ENCODE measurements at regions not wholly inside any gene's neighbourhood (a gene's known extent, or its start where the extent isn't known, plus 50 kb on each side); places are given as distances from the start of the nearest gene placed in this dataset.

DNA sequence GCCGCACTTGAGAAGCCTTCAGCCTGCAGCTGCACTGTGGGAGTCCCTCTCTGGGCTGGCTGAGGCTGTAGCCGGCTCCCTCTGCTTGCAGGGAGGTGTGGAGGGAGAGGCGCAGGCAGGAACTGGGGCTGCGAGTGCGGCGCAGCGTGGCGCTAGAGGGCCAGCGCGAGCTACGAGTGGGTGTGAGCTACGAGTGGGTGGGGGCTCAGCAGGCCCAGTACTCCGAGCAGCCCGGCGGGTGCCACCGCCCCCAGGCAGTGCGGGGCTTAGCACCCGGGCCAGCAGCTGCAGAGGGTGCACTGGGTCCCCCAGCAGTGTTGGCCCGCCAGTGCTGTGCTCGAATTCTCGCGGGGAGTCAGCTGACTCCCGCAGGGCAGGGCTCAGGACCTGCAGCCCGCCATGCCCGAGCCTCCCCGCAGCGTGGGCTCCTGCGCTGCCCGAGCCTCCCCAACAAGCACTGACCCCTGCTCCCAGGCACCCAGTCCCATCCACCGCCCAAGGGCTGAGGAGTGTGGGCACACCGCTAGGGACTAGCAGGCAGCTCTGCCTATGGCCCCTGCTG is 1620.1 kb downstream of the BRINP3 start:
- DNase-seq (ENCODE audit: low read depth in 3 of 3), result no peak

DNA sequence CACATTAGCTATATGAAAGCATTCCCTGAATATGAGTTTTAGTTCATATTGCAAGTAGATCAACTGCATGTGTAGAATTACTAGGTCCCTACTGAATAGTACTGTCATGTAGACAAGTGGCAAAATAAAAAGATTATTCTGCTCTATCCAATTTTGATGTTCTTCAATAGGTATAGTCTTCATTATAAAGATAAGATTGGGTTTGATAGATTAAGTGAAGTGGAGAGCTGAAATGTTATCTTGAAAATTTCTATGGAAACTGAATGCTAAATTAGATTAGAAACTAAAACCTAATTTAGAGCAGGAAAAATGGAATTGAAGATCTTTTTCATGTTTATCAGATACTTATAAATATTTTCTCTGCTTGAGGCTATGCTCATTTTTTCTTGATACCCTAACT is 1610.0 kb downstream of the BRINP3 start:
- DNase-seq (ENCODE audit: low read depth in 3 of 3), result no peak

DNA sequence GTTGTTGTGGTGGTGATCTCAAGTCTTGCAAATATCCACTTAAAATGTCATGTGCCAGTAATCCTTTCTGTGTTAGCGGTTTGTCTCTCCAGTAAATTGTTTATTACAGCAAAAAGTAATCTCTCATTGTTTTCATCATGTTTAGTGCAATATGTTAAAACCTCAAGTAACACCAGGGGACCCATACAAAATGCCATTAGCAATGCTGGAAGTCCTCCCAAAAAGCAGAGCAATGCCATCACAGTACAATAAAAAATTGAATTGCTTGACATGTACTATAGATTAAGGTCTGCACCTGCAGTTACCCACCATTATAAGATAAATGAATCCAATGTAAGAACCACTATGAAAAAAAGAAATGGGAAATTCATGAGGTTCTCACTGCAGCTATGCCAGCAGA is 1606.5 kb downstream of the BRINP3 start:
- DNase-seq (ENCODE audit: low read depth in 3 of 3), result no peak

DNA sequence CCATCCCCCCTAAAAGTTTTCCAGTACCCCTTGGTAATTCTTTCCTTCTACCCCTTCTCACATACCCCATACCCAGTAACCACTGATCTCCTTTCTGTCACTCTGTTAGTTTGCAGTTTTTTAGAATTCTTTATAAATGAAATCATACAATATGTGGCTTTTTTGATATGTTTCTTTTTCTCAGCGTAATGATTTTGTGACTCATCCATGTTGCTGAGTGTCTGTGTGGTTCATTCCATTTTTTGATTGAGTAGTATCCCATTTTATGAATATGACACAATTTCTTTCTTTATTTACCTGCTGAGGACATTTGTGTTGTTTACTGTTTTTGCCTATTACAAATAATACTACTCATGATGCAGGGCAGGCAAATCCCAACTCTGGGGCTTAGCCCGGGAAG is 1605.3 kb downstream of the BRINP3 start:
- DNase-seq (ENCODE audit: low read depth in 3 of 3), result no peak

DNA sequence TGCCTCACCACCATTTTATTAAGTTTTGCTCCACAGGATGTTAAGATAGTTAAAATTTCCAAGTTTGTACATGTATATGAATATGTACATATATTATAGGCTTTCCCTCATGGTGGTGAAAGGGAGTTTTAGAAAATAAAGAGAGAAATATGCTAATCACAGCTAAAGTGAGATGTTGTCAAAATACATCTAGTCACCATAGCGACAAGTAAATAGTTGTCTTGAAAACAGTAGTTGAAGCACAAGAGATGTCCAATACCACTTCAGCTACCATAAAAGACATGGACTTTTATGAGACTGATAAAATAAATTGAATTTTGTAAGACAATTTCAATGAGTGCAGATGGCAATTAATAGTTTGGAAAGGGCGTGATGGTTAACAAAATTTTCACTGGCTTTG is 1600.0 kb downstream of the BRINP3 start:
- no peak for DNase-seq (ENCODE audit: low read depth in 3 of 3)

DNA sequence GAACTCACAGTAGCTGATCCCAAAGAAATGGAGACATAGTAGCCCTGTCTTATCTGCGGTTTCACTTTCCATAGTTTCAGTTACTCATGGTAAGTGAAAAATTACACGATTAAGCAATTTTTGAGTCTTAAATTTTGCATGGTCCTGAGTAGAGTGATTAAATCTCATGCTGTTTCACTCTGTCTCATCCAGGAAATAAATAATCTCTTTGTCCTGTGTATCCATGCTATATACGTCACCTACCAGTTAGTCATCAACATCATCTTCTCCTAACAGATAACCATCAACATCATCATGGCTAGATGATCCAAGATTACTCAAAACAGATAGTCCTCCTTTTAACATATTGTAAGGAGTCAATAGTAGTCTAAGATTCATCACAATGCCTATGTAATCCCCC is 1589.3 kb downstream of the BRINP3 start:
- DNase-seq (ENCODE audit: low read depth in 3 of 3), result no peak

DNA sequence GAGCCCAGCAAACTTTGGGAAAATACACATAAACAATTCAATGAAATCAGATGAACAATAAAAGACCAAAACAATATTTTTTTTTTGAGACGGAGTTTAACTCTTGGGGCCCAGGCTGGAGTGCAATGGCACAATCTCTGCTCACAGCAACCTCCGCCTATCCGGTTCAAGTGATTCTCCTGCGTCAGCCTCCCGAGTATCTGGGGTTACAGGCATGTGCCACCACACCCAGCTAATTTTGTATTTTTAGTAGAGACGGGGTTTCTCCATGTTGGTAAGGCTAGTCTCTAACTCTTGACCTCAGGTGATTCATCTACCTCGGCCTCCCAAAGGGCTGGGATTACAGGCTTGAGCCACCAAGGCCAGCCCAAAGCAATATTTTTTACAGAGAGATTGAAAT is 1588.5 kb downstream of the BRINP3 start:
- DNase-seq (ENCODE audit: low read depth in 3 of 3), result no peak

DNA sequence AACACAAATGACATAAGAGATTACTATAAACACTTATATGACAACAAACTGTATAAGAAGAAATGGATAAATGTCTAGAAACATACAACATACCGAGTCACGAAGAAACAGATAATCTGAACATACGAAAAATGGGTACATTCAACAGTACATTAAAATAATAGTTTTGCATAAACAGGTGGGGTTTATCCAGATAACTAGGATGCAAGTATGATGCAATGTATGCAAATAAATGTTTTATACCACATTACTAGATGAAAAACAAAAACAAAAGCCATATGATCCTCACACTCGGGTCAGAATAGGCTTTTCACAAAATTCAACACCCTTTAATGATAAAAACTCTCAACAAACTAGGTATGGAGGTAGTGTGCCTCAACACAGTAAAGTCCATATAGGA is 1585.7 kb downstream of the BRINP3 start:
- DNase-seq (ENCODE audit: low read depth in 3 of 3), result no peak

DNA sequence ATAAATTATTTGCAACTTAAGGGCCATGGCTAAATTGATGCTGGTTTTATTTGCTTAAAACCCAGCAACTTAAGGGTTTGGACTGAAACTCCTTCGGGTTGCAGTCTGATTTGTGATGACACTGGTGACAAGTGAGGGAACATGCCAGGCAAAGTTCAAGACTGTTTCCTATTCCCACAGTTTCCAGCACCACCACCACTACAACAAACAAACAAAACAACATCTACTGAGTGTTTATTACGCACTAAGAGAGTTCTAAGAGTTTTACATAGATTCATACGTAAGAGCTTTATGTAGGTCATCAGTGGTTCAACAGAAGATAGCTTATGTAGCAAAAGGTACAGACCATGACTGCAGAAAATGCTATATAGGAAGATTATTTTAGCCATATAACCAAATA is 1582.1 kb downstream of the BRINP3 start:
- no peak for DNase-seq (ENCODE audit: low read depth in 3 of 3)

DNA sequence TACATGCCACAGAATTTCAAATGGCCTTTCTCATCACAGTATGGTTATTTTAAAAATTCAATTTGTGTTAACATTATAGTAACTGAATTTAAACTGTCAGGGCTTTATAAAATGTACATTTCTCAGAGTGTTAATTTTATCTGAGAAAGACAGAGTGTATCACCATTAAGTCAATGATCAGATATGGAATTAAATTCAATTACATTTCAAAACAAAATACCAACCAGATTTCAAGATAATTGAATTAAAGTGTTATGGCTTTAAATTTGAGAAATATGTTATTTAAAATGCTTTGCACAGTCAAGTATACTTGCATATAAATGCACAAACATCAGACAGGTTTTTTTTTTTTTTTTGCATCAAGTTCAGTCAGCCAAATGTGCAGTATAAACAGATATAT is 1574.4 kb downstream of the BRINP3 start:
- no peak for DNase-seq (ENCODE audit: low read depth in 3 of 3)

DNA sequence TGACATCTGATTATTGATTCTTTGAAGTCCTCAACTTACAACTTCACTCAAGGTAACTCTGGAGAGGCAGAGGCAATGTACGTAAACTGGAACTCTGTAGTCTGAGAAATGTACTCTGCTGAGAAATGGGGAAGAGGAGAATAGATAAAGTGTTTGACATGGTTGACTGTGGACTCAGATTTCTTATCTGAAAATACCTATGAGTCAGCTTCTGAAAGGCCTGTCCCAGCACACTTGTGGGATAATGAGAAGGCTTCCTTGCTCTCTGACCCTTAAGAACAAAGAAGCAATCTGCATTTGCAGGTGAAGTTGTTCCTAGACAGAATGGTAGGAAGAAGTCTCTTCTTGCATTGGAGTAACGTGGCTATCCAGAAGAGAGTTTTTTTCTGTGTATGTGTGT is 1573.5 kb downstream of the BRINP3 start:
- no peak for DNase-seq (ENCODE audit: low read depth in 3 of 3)

DNA sequence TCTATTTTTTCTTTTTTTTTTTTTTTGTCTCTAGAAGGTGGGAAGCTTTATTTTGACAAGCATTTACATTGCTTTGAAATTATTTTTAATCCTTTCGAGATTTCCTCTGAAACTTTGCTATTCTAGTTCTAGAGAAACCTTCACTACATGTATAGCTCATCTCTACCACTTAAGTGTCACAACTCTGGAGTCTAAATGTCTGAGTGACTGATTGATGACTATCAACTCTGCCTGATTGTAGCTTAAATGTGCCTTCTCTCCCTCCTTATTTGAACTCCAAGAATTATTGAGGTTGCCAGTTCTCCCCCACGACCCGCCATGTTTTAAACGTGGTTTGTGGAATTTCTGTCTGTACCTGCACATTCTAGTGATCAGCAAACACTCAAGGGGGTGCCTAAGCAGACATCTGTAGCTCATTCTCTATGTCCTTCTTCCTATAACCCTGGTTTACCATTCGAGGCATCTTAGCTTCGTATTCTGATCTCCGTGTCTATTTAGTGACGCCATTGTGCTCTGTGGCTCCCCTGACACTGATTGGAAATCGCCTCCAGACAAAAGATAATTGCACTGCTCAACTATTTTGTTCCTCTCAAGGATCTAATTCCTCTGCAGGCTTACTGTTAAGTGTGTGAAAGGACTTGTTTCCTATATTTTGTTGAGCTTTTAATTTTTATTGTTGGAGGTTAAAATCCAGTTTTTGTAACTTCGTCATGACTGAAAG is 1570.6 kb downstream of the BRINP3 start:
- no peak for DNase-seq (ENCODE audit: low read depth in 3 of 3)

DNA sequence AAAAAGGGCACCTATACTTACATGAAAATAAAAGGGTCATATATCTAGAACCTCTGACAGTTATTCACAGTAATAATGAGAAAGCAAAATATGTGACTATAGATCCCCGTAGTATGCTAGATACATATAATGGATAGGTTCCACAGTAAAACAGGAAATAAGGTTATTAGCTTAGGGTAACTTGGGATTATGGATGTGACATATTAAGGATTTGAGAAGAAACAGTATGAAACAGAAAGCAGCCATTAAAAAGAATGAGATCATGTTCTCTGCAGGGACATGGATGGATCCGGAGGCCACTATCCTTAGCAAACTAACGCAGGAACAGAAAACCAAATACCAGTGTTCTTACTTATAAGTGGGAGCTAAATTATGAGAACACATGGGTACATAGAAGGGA is 1547.3 kb downstream of the BRINP3 start:
- no peak for DNase-seq (ENCODE audit: low read depth in 3 of 3)

DNA sequence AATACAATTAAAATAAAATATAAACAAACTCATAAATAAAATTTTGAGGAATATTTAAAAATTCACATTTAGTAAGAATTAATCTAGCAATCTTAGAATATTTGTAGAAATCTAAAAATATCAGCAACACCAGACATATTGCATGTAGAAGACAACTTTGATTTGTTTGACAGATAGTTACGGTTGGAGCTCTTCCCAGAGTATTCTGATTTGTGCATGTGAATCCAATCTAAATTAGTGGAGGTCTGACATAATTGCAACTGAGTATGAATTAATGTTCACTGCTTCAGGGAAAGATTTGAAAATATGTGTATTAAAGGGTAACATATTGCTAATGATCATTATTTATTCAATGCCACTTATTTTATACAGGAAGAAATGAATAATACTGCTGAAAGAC is 1546.2 kb downstream of the BRINP3 start:
- no peak for DNase-seq (ENCODE audit: low read depth in 3 of 3)

DNA sequence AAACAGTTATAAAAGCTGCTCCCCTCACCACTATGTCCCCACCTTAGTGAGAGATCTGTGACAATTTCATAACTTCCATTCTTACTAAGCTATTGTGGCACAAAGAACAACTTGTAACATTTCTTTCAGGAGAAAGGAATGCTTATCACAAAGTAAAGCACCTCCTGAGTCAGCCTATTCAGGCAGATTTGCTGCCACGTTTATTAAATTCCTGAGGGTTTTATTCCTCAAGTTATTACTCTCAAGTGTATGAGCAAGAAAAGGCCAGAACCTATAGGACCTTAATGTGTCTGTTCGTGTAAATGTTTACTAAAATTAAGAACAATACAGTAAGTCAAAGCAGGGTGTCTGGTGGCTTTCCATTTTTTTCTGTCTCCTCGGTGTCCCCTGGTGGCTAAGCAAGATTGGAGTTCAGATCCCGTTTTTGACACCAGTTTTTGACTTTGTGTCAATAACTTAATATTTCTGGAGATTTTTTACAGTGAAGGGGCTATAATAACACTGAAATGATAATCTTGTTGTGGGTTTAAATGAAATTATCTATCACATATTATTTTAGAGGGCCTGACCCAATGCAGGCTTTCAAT is 1539.6 kb downstream of the BRINP3 start:
- no peak for DNase-seq (ENCODE audit: low read depth in 3 of 3)

DNA sequence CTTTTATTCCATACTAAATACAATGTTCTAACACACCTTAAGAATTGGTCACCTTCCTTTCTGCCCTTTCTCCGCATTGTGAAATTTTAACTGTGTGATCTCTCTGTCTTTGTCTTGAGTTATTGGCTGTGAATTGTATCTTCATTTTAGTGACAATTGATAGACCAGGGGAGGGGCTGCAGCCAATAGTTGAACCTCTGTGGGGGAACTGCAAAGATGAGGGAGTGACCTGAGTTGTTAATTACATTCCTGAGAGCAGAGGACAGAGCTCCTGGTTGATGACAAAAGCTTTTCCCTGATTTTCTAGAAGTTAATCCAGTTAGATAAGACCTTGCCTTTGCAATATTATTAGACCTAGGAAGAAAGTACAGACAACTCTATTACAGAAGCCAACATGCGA is 1535.7 kb downstream of the BRINP3 start:
- DNase-seq (ENCODE audit: low read depth in 3 of 3), result no peak

DNA sequence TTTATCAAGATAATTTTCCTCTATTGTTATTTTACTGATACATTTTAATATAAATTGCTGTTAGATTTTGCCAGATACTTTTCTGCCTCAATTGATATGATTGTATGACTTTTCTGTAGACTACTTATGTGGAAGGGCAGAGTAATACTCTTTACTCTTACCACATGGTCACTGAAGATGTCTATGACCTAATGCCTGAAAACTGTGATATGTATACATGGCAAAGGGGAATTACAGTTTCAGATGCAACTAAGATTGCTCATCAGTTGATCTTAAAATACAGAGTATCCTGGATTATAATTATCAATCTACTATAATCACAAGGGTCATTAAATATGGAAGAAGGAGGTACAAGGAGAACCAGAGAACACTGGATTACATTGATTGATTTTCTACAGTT is 1528.0 kb downstream of the BRINP3 start:
- no peak for DNase-seq (ENCODE audit: low read depth in 3 of 3)

DNA sequence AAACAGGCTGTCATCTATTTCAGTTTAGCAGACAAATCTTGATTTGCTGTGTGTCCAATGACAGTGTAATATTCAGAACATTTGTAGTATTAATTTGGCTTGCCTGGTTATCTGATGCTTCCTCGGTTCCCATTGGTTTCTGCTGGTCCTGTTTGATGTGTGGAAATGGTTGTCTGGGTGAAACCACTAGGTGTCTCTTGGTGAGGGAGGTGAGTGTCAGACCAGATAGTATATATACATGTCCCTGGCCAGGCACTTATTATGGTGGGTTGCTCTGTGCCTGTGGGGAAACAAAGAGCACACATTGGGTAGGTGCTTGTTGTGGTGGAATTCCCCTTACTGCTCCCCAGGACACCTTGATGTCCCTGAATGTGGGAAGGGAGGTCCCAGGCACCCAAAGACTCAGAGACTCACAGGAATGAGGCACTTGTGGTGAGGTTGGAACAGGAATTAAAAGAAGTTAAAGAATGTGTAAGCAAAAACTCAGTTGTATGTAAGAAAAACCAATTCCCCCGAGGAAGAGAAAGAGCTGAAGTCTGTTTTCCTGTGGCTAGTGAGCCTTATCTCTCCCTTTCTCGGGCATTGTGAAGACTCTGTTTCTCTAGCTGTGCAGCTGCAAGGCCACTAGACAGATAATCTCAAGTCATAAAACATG is 1519.1 kb downstream of the BRINP3 start:
- no peak for DNase-seq (ENCODE audit: low read depth in 3 of 3)

DNA sequence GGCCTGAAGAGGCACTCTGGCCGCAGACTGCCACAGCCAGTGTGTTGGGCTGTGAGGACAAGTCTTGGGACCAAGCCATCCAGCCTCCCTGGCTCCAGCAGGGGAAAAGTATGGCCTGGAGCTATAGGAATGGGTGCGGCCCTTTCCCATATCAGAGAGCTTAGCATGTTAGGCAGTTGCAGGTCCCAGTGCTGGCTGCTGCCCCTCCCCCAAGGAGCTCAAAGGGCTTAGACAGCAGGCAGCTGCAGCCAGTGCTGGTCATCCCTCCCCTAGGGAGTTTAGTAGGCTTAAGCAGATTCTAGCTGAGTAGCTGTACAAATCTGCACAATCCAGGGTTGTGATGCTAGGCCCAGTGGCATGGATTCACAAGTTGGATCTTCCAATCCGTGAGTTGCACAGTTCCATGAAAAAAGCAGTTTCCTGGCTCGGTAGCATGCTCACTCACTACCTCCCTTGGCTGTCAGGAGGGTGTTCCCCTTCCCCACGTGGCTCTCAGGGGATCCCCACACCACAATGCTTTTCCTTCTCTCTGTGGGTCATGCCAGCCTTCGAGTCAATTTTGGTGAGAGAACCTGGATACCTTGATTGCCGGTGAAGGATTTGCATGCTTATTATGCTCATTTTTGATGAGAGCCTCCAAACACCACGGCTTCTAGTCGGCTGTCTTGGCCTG is 1490.8 kb downstream of the BRINP3 start:
- DNase-seq (ENCODE audit: low read depth in 3 of 3), result no peak

DNA sequence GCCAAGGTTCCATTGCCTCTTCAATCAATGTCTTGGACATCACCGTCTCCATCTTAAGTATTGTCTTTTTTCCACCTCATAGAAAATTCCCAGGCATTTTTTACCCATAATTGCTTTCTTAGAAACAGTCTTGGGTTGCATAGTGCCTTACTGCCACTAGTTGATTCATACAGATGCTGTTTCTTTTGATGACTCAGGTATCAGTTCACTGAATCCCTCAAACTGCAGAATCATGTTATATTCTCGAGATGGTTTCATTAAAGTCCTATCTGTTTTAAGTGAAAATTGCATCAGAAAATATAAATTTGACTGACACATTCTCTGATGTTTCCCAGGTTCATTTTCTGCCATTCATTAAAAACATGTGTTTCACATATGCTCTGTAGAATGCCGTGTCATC is 1489.1 kb downstream of the BRINP3 start:
- DNase-seq (ENCODE audit: low read depth in 3 of 3), result no peak

DNA sequence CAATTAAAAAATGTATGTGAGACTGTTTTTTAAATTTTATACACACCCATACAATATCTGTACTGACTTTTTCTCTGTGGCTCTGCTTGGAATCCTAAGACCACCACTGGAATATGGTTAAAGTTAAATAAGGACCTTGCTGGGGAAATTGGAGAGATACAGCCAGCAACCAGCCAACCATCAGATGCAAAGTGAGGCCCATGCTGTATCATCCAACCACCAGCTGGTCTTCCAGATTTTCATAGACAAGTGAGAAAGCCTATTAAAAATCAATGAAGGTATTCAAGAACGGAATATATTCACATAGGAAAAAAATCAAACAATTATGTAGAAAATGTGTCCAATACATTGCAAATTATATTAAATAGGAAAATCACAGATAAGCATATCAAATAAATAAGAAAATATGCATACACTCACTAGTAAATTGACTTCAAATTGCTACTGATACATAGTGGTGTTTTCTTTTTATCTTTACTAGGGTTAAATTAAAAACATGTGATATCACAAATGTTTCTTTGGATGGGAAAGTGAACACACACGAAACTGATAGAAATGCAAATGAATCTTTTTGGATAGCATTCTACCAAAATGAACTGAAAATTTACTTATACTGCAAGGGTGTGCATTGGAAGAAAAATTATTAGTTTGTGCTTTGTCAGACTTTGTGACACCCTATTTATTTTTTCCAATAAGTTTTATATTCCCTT is 1486.3 kb downstream of the BRINP3 start:
- DNase-seq (ENCODE audit: low read depth in 3 of 3), result no peak

DNA sequence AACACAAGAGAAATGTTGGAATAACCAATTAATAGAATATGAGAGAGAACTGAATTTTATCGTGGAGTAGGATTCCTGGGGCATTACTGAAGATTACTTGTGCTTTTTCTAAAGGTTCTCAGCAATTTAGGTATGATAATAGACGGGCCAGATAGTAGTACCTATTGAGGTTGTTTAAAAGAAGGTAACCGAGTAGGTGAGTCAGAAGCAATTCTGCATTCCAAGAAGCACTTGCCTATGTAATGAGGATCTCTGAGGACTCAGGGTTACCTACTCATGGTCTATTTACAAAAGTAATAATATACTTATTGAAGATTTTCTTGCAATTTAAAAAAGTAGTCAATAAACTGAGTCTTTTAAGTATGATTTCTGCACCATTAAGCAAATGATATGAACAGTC is 1469.8 kb downstream of the BRINP3 start:
- DNase-seq (ENCODE audit: low read depth in 3 of 3), result no peak

Data from stimulated activated CD4-positive, alpha-beta T cell treated with anti-CD3 and anti-CD28 coated beads, TNF-alpha, amount 100 ng/mL, for 48 hours (primary cell).